ENCODE measurements at regions not wholly inside any gene's neighbourhood (a gene's known extent, or its start where the extent isn't known, plus 50 kb on each side); places are given as distances from the start of the nearest gene placed in this dataset.
"Not testable (repeated sequence)": the region's sequence is repeated elsewhere in the genome, so short reads cannot be mapped to it uniquely, and the experiment has no call there.

DNA sequence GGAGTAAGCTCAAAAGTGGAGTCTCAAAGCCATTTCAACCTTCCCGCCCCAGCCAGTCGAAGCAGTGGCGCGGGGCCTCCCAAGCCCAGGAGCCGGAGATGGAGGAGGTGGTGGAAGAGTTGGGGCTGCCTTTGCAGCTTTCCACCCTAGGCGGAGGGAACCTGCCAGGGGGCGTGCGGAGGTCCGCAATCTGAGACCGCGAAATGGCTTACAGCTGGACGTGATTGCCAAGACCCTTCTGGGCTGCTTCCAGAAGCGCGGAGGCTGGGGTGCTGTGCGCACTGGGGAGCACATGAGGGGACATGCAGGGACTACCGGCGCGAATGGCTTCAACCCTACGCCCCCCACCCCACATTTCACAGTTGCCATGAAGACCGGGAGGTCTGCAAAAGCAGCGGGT lies 86.2 kb downstream of the PRR15 start:
- H3K27ac ChIP-seq (ENCODE audit: low read depth, low read length) = no peak overlapping the region
- no peak overlapping the region for H3K4me3 ChIP-seq (ENCODE audit: low read depth, low read length)
- H3K9ac ChIP-seq (ENCODE audit: low read depth, low read length) = no peak overlapping the region
- no peaks in the 10 kb centered on the region for H3K27me3 ChIP-seq (ENCODE audit: control insufficient read depth, insufficient read depth, low read length)
- no peaks in the 10 kb centered on the region for H3K4me1 ChIP-seq (ENCODE audit: control insufficient read depth, insufficient read depth, low read length)
- H3K36me3 ChIP-seq (ENCODE audit: control insufficient read depth, insufficient read depth, low read length) = no peaks in the 10 kb centered on the region
- no peaks in the 10 kb centered on the region for H3K9me3 ChIP-seq (ENCODE audit: control insufficient read depth, insufficient read depth, low read length)

- Histone ChIP-seq H3K27ac (ENCODE audit: low read depth, low read length) (no peak overlapping the region), H3K9me3 (ENCODE audit: control insufficient read depth, insufficient read depth, low read length) (no peaks in the 10 kb centered on the region), H3K4me1 (ENCODE audit: control insufficient read depth, insufficient read depth, low read length) (no peaks in the 10 kb centered on the region)
Observed at GRCh38 chr7:29651477-29651876, 87.8 kb downstream of the PRR15 start.

DNA sequence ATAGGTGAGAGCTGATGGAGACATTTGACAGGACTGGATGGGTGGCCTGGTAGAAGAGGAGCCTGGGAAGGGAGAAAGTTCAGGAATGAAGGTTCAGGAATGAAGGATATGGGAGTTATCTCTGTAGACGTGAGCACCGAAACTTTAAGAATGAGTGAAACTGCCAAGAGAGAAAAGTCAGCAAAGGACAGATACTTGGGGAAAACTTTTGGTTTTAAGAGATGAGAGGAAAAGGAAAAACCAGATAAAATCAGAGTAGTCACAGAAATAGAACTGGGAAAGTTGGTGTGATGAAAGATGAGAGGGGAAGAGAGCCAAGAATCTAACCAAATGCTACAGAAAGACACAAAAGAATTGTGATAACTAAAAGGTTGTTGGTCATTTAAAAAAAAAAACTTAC lies 88.9 kb downstream of the PRR15 start:
- Histone ChIP-seq H3K36me3 (ENCODE audit: control insufficient read depth, insufficient read depth, low read length) (no peaks in the 10 kb centered on the region), H3K9me3 (ENCODE audit: control insufficient read depth, insufficient read depth, low read length) (no peaks in the 10 kb centered on the region), H3K27me3 (ENCODE audit: control insufficient read depth, insufficient read depth, low read length) (no peaks in the 10 kb centered on the region), H3K4me3 (ENCODE audit: low read depth, low read length) (no peak overlapping the region), H3K4me1 (ENCODE audit: control insufficient read depth, insufficient read depth, low read length) (no peaks in the 10 kb centered on the region), H3K27ac (ENCODE audit: low read depth, low read length) (no peak overlapping the region), H3K9ac (ENCODE audit: low read depth, low read length) (no peak overlapping the region)

More at GRCh38 chr7:29651477-29651876, 87.8 kb downstream of the PRR15 start:
- Histone ChIP-seq H3K4me3 (ENCODE audit: low read depth, low read length) (no peak overlapping the region), H3K9ac (ENCODE audit: low read depth, low read length) (no peak overlapping the region), H3K36me3 (ENCODE audit: control insufficient read depth, insufficient read depth, low read length) (no peaks in the 10 kb centered on the region), H3K27me3 (ENCODE audit: control insufficient read depth, insufficient read depth, low read length) (no peaks in the 10 kb centered on the region)

DNA sequence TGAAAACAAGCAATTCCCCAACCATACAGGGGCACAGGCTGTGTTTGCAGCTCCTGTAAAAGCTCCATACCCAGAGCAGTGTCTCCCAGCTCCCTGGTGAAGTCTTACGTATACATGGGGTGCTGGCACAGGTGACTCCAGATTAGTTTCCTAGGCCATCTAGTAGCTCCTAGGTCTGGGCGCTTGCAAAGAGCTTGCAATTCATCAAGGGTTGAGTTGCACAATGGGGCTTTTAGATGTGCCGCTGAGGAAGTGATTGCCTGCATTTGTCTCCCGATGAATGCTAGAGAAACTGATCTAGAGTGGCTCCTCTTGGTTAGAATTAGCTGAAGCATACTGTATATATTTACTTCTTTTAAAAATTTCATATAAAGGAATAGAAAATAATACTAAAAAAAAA lies 90.7 kb downstream of the PRR15 start:
- H3K9me3 ChIP-seq (ENCODE audit: control insufficient read depth, insufficient read depth, low read length); H3K27ac ChIP-seq (ENCODE audit: low read depth, low read length); H3K36me3 ChIP-seq (ENCODE audit: control insufficient read depth, insufficient read depth, low read length); H3K4me3 ChIP-seq (ENCODE audit: low read depth, low read length); H3K9ac ChIP-seq (ENCODE audit: low read depth, low read length); H3K4me1 ChIP-seq (ENCODE audit: control insufficient read depth, insufficient read depth, low read length); H3K27me3 ChIP-seq (ENCODE audit: control insufficient read depth, insufficient read depth, low read length): not testable (repeated sequence)

GRCh38 chr7:29657288-29657687 lies 93.7 kb downstream of the PRR15 start:
- no peaks in the 10 kb centered on the region for H3K4me1 ChIP-seq (ENCODE audit: control insufficient read depth, insufficient read depth, low read length)
- H3K27ac ChIP-seq (ENCODE audit: low read depth, low read length) = no peak overlapping the region
- no peak overlapping the region for H3K9ac ChIP-seq (ENCODE audit: low read depth, low read length)
- no peaks in the 10 kb centered on the region for H3K9me3 ChIP-seq (ENCODE audit: control insufficient read depth, insufficient read depth, low read length)
- H3K4me3 ChIP-seq (ENCODE audit: low read depth, low read length) = no peak overlapping the region
- H3K27me3 ChIP-seq (ENCODE audit: control insufficient read depth, insufficient read depth, low read length) = no peaks in the 10 kb centered on the region
- H3K36me3 ChIP-seq (ENCODE audit: control insufficient read depth, insufficient read depth, low read length) = no peaks in the 10 kb centered on the region

- Histone ChIP-seq H3K27me3 (ENCODE audit: control insufficient read depth, insufficient read depth, low read length) (no peaks in the 10 kb centered on the region), H3K27ac (ENCODE audit: low read depth, low read length) (no peak overlapping the region), H3K36me3 (ENCODE audit: control insufficient read depth, insufficient read depth, low read length) (no peaks in the 10 kb centered on the region), H3K4me1 (ENCODE audit: control insufficient read depth, insufficient read depth, low read length) (no peaks in the 10 kb centered on the region), H3K9me3 (ENCODE audit: control insufficient read depth, insufficient read depth, low read length) (no peaks in the 10 kb centered on the region), H3K4me3 (ENCODE audit: low read depth, low read length) (no peak overlapping the region), H3K9ac (ENCODE audit: low read depth, low read length) (no peak overlapping the region)
Observed at GRCh38 chr7:29657856-29658255, 94.2 kb downstream of the PRR15 start.

DNA sequence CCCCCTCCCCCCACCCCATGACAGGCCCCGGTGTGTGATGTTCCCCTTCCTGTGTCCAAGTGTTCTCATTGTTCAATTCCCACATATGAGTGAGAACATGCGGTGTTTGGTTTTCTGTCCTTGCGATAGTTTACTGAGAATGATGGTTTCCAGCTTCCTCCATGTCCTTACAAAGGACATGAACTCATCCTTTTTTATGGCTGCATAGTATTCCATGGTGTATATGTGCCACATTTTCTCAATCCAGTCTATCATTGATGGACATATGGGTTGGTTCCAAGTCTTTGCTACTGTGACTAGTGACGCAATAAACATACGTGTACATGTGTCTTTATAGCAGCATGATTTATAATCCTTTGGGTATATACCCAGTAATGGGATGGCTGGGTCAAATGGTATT lies 95.6 kb downstream of the PRR15 start:
- not testable (repeated sequence) for H3K9me3 ChIP-seq (ENCODE audit: control insufficient read depth, insufficient read depth, low read length); H3K27ac ChIP-seq (ENCODE audit: low read depth, low read length); H3K4me1 ChIP-seq (ENCODE audit: control insufficient read depth, insufficient read depth, low read length)

DNA sequence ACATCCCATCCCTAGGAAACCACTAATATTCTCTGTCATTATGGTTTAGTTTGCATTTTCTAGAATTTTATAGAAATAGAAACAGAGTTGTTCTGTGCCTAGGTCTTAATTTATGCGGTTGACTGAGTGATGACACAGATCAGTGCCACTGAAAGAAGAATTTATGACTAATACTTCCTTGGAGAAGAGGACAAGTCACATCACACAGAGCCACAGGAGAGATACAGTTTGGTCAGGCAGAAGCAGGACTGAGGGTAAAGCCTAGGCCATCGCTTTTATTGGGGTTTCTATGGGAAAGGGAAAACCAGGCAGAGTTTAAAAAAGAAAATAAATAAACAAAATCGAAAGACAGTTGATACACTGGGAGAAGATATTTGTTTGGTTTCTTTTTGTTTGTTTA lies 99.3 kb downstream of the PRR15 start:
- not testable (repeated sequence) for H3K9me3 ChIP-seq (ENCODE audit: control insufficient read depth, insufficient read depth, low read length); H3K36me3 ChIP-seq (ENCODE audit: control insufficient read depth, insufficient read depth, low read length); H3K9ac ChIP-seq (ENCODE audit: low read depth, low read length); H3K4me3 ChIP-seq (ENCODE audit: low read depth, low read length); H3K27me3 ChIP-seq (ENCODE audit: control insufficient read depth, insufficient read depth, low read length); H3K4me1 ChIP-seq (ENCODE audit: control insufficient read depth, insufficient read depth, low read length); H3K27ac ChIP-seq (ENCODE audit: low read depth, low read length)

More for the DNA sequence above, 95.6 kb downstream of the PRR15 start:
- not testable (repeated sequence) for H3K27me3 ChIP-seq (ENCODE audit: control insufficient read depth, insufficient read depth, low read length); H3K36me3 ChIP-seq (ENCODE audit: control insufficient read depth, insufficient read depth, low read length); H3K4me3 ChIP-seq (ENCODE audit: low read depth, low read length); H3K9ac ChIP-seq (ENCODE audit: low read depth, low read length)

DNA sequence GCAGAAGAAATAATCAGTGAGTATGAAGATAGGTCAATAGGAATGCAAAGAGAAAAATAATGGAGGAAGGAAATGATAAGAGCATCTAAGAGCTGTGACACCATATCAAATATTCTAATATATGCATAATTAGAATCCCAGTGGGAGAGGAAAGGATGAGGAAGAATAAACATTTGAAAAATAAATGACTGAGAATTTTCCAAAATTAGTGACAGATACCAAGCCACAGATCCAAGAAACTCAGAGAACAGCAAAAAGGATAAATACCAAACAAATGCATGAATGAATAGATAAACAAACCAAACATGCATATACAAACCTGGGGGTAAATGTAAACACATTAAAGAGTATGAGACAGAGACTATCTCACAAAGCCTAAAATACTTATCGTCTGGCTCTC lies 101.4 kb downstream of the PRR15 start:
- H3K27me3 ChIP-seq (ENCODE audit: control insufficient read depth, insufficient read depth, low read length); H3K27ac ChIP-seq (ENCODE audit: low read depth, low read length); H3K4me1 ChIP-seq (ENCODE audit: control insufficient read depth, insufficient read depth, low read length); H3K9me3 ChIP-seq (ENCODE audit: control insufficient read depth, insufficient read depth, low read length); H3K9ac ChIP-seq (ENCODE audit: low read depth, low read length); H3K36me3 ChIP-seq (ENCODE audit: control insufficient read depth, insufficient read depth, low read length); H3K4me3 ChIP-seq (ENCODE audit: low read depth, low read length): not testable (repeated sequence)

DNA sequence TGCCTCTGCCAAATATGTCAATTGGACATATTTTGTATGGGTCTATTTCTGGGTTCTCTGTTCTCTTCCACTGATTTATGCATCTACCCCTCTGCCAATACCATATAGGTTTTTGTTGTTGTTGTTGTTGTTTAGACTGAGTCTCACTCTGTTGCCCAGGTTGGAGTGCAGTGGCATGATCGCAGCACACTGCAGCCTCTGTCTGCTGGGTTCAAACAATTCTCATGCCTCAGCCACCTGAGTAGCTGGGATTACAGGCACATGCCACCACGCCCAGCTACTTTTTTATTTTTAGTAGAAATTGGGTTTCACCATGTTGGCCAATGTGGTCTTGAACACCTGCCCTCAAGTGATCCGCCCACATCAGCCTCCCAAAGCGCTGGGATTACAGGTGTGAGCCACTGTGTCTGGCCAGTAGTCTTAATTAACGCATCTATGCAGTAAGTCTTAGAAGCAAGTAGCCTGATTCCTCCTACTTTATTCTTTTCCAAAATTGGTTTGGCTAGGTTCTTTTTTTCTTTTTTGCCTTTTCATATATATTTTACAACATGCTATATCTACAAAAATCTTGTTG lies 103.5 kb downstream of the PRR15 start:
- not testable (repeated sequence) for H3K9ac ChIP-seq (ENCODE audit: low read depth, low read length); H3K36me3 ChIP-seq (ENCODE audit: control insufficient read depth, insufficient read depth, low read length); H3K9me3 ChIP-seq (ENCODE audit: control insufficient read depth, insufficient read depth, low read length); H3K4me1 ChIP-seq (ENCODE audit: control insufficient read depth, insufficient read depth, low read length); H3K27ac ChIP-seq (ENCODE audit: low read depth, low read length); H3K27me3 ChIP-seq (ENCODE audit: control insufficient read depth, insufficient read depth, low read length); H3K4me3 ChIP-seq (ENCODE audit: low read depth, low read length)

DNA sequence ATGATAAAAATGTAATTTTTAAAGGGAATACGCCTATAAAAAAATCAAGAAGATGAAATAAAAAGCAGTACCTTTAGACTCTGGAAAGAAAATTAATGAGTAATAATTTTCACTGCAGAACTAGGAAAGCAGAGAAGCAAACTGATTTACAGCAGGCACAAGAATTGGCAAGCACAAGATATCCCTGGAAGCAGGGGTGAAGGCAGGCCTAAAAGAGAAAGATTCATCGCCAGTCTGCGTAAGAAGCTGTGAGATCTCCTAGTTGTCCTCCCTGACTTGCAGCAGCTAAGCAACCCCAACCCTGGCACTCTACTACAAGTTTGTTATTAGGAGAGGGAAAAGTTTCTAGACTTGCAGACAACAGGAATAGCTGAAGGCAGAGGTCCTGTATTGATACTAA lies 107.7 kb downstream of the PRR15 start:
- not testable (repeated sequence) for H3K36me3 ChIP-seq (ENCODE audit: control insufficient read depth, insufficient read depth, low read length); H3K27me3 ChIP-seq (ENCODE audit: control insufficient read depth, insufficient read depth, low read length); H3K27ac ChIP-seq (ENCODE audit: low read depth, low read length); H3K9ac ChIP-seq (ENCODE audit: low read depth, low read length); H3K4me3 ChIP-seq (ENCODE audit: low read depth, low read length); H3K4me1 ChIP-seq (ENCODE audit: control insufficient read depth, insufficient read depth, low read length); H3K9me3 ChIP-seq (ENCODE audit: control insufficient read depth, insufficient read depth, low read length)

GRCh38 chr7:29673635-29674034 lies 110.0 kb downstream of the PRR15 start:
- H3K9ac ChIP-seq (ENCODE audit: low read depth, low read length); H3K9me3 ChIP-seq (ENCODE audit: control insufficient read depth, insufficient read depth, low read length); H3K27ac ChIP-seq (ENCODE audit: low read depth, low read length): not testable (repeated sequence)

More at GRCh38 chr7:29673635-29674034, 110.0 kb downstream of the PRR15 start:
- not testable (repeated sequence) for H3K36me3 ChIP-seq (ENCODE audit: control insufficient read depth, insufficient read depth, low read length); H3K4me1 ChIP-seq (ENCODE audit: control insufficient read depth, insufficient read depth, low read length); H3K27me3 ChIP-seq (ENCODE audit: control insufficient read depth, insufficient read depth, low read length); H3K4me3 ChIP-seq (ENCODE audit: low read depth, low read length)

Data from HUES48 (cell line).